ENCODE measurements at regions not wholly inside any gene's neighbourhood (a gene's known extent, or its start where the extent isn't known, plus 50 kb on each side); places are given as distances from the start of the nearest gene placed in this dataset.

GRCh38 chr13:40127476-40127875 is 472.0 kb downstream of the COG6 start:
- POLR2A ChIA-PET = no interaction called here
- Histone ChIP-seq H3K4me1 (ENCODE audit: control insufficient read depth, insufficient read depth, low read length) (no peaks in the 10 kb centered on the region), H3K27ac (ENCODE audit: extremely low read depth, low read depth, low read length) (no peak overlapping the region), H3K36me3 (ENCODE audit: control insufficient read depth in 2 of 2, insufficient read depth in 1 of 2, low read length in 2 of 2) (no peaks in the 10 kb centered on the region), H3K9me3 (ENCODE audit: control insufficient read depth, insufficient read depth, low read depth, low read length) (no peaks in the 10 kb centered on the region), H3K4me3 (ENCODE audit: low read depth, low read length) (no peak overlapping the region)
- CTCF ChIA-PET = interaction anchor here (1.6 kb wide), 1 partner anchor 21 kb away, joined by 3 read pairs; no protein-coding TSS in a partner anchor
- TF ChIP-seq MZF1 (tag by site-specific recombination; IDR thresholded peaks at IDR 0.05; ENCODE audit: borderline replicate concordance) (no peak), ZSCAN23 (tag by site-specific recombination; IDR thresholded peaks at IDR 0.05) (no peak)

- Histone ChIP-seq H3K36me3 (ENCODE audit: control insufficient read depth in 2 of 2, insufficient read depth in 1 of 2, low read length in 2 of 2) (no peaks in the 10 kb centered on the region), H3K9me3 (ENCODE audit: control insufficient read depth, insufficient read depth, low read depth, low read length) (no peaks in the 10 kb centered on the region), H3K27ac (ENCODE audit: extremely low read depth, low read depth, low read length) (no peak overlapping the region), H3K4me1 (ENCODE audit: control insufficient read depth, insufficient read depth, low read length) (no peaks in the 10 kb centered on the region), H3K4me3 (ENCODE audit: low read depth, low read length) (no peak overlapping the region)
- ChIA-PET CTCF (interaction anchor here (1.6 kb wide), 1 partner anchor 21 kb away, joined by 3 read pairs; no protein-coding TSS in a partner anchor), POLR2A (no interaction called here)
- TF ChIP-seq ZNF292 (tag by site-specific recombination; IDR thresholded peaks at IDR 0.05; ENCODE audit: borderline replicate concordance, low read depth) = no peak
- no peak for TF ChIP-seq ZNF518A (tag by site-specific recombination; conservative IDR thresholded peaks at IDR 0.05; ENCODE audit: low read depth)
- no peak for TF ChIP-seq FEZF1 (tag by site-specific recombination; IDR thresholded peaks at IDR 0.05)
- no peak for TF ChIP-seq PRDM10 (tag by site-specific recombination; IDR thresholded peaks at IDR 0.05)
- TF ChIP-seq ZNF600 (tag by site-specific recombination; IDR thresholded peaks at IDR 0.05) = no peak
- no peak for TF ChIP-seq ZNF157 (tag by site-specific recombination; IDR thresholded peaks at IDR 0.05)
- TF ChIP-seq, protein P1, sequence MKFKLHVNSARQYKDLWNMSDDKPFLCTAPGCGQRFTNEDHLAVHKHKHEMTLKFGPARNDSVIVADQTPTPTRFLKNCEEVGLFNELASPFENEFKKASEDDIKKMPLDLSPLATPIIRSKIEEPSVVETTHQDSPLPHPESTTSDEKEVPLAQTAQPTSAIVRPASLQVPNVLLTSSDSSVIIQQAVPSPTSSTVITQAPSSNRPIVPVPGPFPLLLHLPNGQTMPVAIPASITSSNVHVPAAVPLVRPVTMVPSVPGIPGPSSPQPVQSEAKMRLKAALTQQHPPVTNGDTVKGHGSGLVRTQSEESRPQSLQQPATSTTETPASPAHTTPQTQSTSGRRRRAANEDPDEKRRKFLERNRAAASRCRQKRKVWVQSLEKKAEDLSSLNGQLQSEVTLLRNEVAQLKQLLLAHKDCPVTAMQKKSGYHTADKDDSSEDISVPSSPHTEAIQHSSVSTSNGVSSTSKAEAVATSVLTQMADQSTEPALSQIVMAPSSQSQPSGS (tag by site-specific recombination; IDR thresholded peaks at IDR 0.05; ENCODE audit: low read depth) = no peak
- TF ChIP-seq ZNF221 (tag by site-specific recombination; IDR thresholded peaks at IDR 0.05; ENCODE audit: borderline replicate concordance) = no peak
- no peak for TF ChIP-seq PRDM1 (tag by site-specific recombination; IDR thresholded peaks at IDR 0.05)
- no peak for TF ChIP-seq ZNF138 (tag by site-specific recombination; IDR thresholded peaks at IDR 0.05; ENCODE audit: borderline replicate concordance)
- TF ChIP-seq MYNN (tag by site-specific recombination; IDR thresholded peaks at IDR 0.05; ENCODE audit: borderline replicate concordance) = no peak
- TF ChIP-seq, protein P2, sequence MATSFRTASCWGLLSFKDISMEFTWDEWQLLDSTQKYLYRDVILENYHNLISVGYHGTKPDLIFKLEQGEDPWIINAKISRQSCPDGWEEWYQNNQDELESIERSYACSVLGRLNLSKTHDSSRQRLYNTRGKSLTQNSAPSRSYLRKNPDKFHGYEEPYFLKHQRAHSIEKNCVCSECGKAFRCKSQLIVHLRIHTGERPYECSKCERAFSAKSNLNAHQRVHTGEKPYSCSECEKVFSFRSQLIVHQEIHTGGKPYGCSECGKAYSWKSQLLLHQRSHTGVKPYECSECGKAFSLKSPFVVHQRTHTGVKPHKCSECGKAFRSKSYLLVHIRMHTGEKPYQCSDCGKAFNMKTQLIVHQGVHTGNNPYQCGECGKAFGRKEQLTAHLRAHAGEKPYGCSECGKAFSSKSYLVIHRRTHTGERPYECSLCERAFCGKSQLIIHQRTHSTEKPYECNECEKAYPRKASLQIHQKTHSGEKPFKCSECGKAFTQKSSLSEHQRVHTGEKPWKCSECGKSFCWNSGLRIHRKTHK (tag by site-specific recombination; IDR thresholded peaks at IDR 0.05) = no peak
- no peak for TF ChIP-seq ZNF174 (tag by site-specific recombination; IDR thresholded peaks at IDR 0.05)
- no peak for TF ChIP-seq ZNF837 (tag by site-specific recombination; IDR thresholded peaks at IDR 0.05)
- TF ChIP-seq, protein P3, sequence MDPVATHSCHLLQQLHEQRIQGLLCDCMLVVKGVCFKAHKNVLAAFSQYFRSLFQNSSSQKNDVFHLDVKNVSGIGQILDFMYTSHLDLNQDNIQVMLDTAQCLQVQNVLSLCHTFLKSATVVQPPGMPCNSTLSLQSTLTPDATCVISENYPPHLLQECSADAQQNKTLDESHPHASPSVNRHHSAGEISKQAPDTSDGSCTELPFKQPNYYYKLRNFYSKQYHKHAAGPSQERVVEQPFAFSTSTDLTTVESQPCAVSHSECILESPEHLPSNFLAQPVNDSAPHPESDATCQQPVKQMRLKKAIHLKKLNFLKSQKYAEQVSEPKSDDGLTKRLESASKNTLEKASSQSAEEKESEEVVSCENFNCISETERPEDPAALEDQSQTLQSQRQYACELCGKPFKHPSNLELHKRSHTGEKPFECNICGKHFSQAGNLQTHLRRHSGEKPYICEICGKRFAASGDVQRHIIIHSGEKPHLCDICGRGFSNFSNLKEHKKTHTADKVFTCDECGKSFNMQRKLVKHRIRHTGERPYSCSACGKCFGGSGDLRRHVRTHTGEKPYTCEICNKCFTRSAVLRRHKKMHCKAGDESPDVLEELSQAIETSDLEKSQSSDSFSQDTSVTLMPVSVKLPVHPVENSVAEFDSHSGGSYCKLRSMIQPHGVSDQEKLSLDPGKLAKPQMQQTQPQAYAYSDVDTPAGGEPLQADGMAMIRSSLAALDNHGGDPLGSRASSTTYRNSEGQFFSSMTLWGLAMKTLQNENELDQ (tag by site-specific recombination; IDR thresholded peaks at IDR 0.05; ENCODE audit: low read depth) = no peak
Measured at GRCh38 chr13:40127925-40128324, 472.5 kb downstream of the COG6 start.
